Trophoblast cell (in vitro differentiated cells and primary cell): ENCODE measurements at regions not wholly inside any gene's neighbourhood (a gene's known extent, or its start where the extent isn't known, plus 50 kb on each side); places are given as distances from the start of the nearest gene placed in this dataset.

Experiments
- DNase-seq, 2 donors: peaks; one replicate each; pipeline ENCODE4 v3.0.0-alpha.2; 2016
- H2AFZ ChIP-seq: 2 replicates; pipeline ENCODE4 v1.6.1; 2013; ENCODE audit warnings: low read length, moderate library complexity, mild to moderate bottlenecking; ENCODE audit not compliant: insufficient read depth, poor library complexity
- H2AK5ac ChIP-seq: 2 replicates; pipeline ENCODE4 v1.6.1; 2013; ENCODE audit warnings: mild to moderate bottlenecking, low read length
- H2BK120ac ChIP-seq: 2 replicates; pipeline ENCODE4 v1.6.1; 2013; ENCODE audit warnings: low read length, mild to moderate bottlenecking, moderate library complexity; ENCODE audit not compliant: insufficient read depth, poor library complexity
- H2BK12ac ChIP-seq: 2 replicates; pipeline ENCODE4 v1.6.1; 2013; ENCODE audit warnings: mild to moderate bottlenecking, low read length, moderate library complexity
- H2BK5ac ChIP-seq: 2 replicates; pipeline ENCODE4 v1.6.1; 2013; ENCODE audit warnings: low read length, low read depth, moderate library complexity, mild to moderate bottlenecking; ENCODE audit not compliant: poor library complexity
- H3K14ac ChIP-seq: 2 replicates; pipeline ENCODE4 v1.6.1; 2013; ENCODE audit warnings: mild to moderate bottlenecking, low read length
- H3K18ac ChIP-seq: 2 replicates; pipeline ENCODE4 v1.6.1; 2013; ENCODE audit warnings: mild to moderate bottlenecking, low read length
- H3K23ac ChIP-seq: 2 replicates; pipeline ENCODE4 v1.6.1; 2013; ENCODE audit warnings: low read length
- H3K27ac ChIP-seq: 2 replicates; pipeline ENCODE4 v1.5.1; 2013; ENCODE audit warnings: low read depth, mild to moderate bottlenecking, inconsistent platforms, low read length, moderate library complexity
- H3K27me3 ChIP-seq: 2 replicates; pipeline ENCODE4 v1.6.1; 2013; ENCODE audit warnings: inconsistent platforms, mild to moderate bottlenecking, low read length, moderate library complexity; ENCODE audit not compliant: insufficient read depth
- H3K36me3 ChIP-seq, 2 experiments: 1 replicate in 1 of 2; 2 replicates in 1 of 2; pipeline ENCODE4 v1.6.1; 2013; ENCODE audit warnings: low read length in 2 of 2, mild to moderate bottlenecking in 2 of 2, moderate library complexity in 1 of 2; ENCODE audit not compliant: insufficient read depth in 2 of 2, control insufficient read depth in 1 of 2
- H3K4ac ChIP-seq: 2 replicates; pipeline ENCODE4 v1.6.1; 2013; ENCODE audit warnings: low read depth, mild to moderate bottlenecking, low read length, moderate library complexity
- H3K4me1 ChIP-seq, 2 experiments: 1 replicate in 1 of 2; 2 replicates in 1 of 2; pipeline ENCODE4 v1.6.1; 2013; ENCODE audit warnings: low read length in 2 of 2, mild to moderate bottlenecking in 2 of 2, moderate library complexity in 1 of 2; ENCODE audit not compliant: insufficient read depth in 2 of 2, control insufficient read depth in 1 of 2
- H3K4me2 ChIP-seq: 2 replicates; pipeline ENCODE4 v1.6.1; 2013; ENCODE audit warnings: inconsistent platforms, mild to moderate bottlenecking, low read length, moderate library complexity
- H3K4me3 ChIP-seq: 2 replicates; pipeline ENCODE4 v1.5.1; 2013; ENCODE audit warnings: mild to moderate bottlenecking, low read depth, low read length, inconsistent platforms
- H3K79me1 ChIP-seq: one replicate; pipeline ENCODE4 v1.6.1; 2013; ENCODE audit warnings: low read length
- H3K79me2 ChIP-seq: 2 replicates; pipeline ENCODE4 v1.6.1; 2013; ENCODE audit warnings: low read length, mild to moderate bottlenecking; ENCODE audit not compliant: control insufficient read depth, insufficient read depth, poor library complexity
- H3K9ac ChIP-seq: 2 replicates; pipeline ENCODE4 v1.6.1; 2013; ENCODE audit warnings: mild to moderate bottlenecking, low read length
- H3K9me3 ChIP-seq: 2 replicates; pipeline ENCODE4 v1.6.1; 2013; ENCODE audit warnings: low read depth, mild to moderate bottlenecking, control low read depth, inconsistent platforms, low read length; ENCODE audit not compliant: insufficient read depth
- H4K12ac ChIP-seq: 2 replicates; pipeline ENCODE4 v1.6.1; 2013; ENCODE audit warnings: low read depth, mild to moderate bottlenecking, low read length, moderate library complexity
- H4K8ac ChIP-seq: 2 replicates; pipeline ENCODE4 v1.6.1; 2013; ENCODE audit warnings: low read depth, mild to moderate bottlenecking, low read length, moderate library complexity
- H4K91ac ChIP-seq: one replicate; pipeline ENCODE4 v1.6.1; 2013; ENCODE audit warnings: low read depth, mild to moderate bottlenecking, low read length, moderate library complexity
- WGBS: extraction: QIAGEN DNeasy Blood & Tissue Kit; methylation state at CpG from one replicate; pipeline ENCODE4 v1.1.7; 2013; ENCODE audit warnings: missing lambda C conversion rate; ENCODE audit not compliant: insufficient read length, insufficient coverage; ENCODE audit errors: extremely low coverage; 5-methylcytosine and 5-hydroxymethylcytosine counted together

DNA sequence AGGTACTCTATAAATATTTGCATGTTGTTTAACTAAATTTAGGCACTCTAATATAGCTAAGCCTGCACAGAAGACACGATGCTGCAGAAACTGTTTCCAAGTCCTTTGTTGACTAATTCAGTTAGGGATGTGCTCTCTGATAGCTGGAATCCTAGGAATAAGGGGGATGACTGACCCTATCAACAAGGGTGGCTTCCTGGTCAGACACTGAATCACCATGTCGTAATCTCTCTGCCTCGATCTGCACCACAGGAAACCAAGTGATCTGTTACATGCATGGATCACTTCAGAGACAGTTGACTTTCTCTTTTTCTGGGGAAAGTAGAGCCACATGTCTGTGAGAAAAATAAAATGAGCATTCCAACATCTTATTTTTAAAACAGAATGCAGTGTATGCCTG, 169.1 kb downstream of the GUCY2F start:
- no peaks in the 10 kb centered on the region for H3K9me3 ChIP-seq
- H2AFZ ChIP-seq = no peak overlapping the region
- H3K23ac ChIP-seq = no peak overlapping the region
- no peaks in the 10 kb centered on the region for H3K27me3 ChIP-seq
- H2BK120ac ChIP-seq = no peak overlapping the region
- no peak for DNase-seq
- peaks cover 0 to 6% of the 10 kb centered on the region in 2 experiments for H3K4me1 ChIP-seq
- H4K91ac ChIP-seq = no peak overlapping the region
- H2AK5ac ChIP-seq = no peak overlapping the region
- no peak overlapping the region for H4K8ac ChIP-seq
- no peak overlapping the region for H3K27ac ChIP-seq
- H3K4me3 ChIP-seq = no peak overlapping the region
- H3K79me1 ChIP-seq = no peaks in the 10 kb centered on the region
- H3K18ac ChIP-seq = no peak overlapping the region
- no peak overlapping the region for H3K4ac ChIP-seq
- no peaks in the 10 kb centered on the region for H3K36me3 ChIP-seq
- H2BK5ac ChIP-seq = no peak overlapping the region
- H3K9ac ChIP-seq = no peak overlapping the region
- H3K14ac ChIP-seq = no peak overlapping the region
- H3K79me2 ChIP-seq = no peaks in the 10 kb centered on the region
- no peak overlapping the region for H3K4me2 ChIP-seq
- WGBS = no CpG with 5 or more reads among the region's 3 CpGs
- H4K12ac ChIP-seq = no peak overlapping the region
- no peak overlapping the region for H2BK12ac ChIP-seq

DNA sequence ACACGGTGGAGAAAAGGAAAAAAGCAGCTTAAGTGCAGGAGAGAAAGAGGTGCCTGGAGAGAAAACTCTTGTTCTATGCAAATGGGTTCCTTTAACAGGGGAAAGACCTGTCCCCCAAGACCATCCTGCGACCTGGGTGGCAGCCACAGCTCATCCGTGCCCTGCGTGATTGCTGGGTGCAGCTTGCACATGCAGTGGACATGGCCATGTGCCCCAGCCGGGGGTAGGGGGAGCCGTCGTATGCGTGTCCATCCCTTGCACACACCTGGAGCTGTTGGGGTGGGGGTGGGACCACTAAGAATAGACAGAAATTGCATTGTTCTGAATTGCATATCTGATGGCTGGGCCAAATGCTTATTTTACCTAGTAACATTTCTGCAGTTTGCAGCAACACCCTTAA, 171.9 kb downstream of the GUCY2F start:
- Histone ChIP-seq H3K27ac (no peak overlapping the region), H3K4me2 (no peak overlapping the region), H2BK12ac (no peak overlapping the region), H3K27me3 (no peaks in the 10 kb centered on the region), H4K91ac (no peak overlapping the region), H4K12ac (no peak overlapping the region), H2AFZ (no peak overlapping the region), H2BK120ac (no peak overlapping the region), H3K18ac (no peak overlapping the region), H3K4me1 (peaks cover 0 to 6% of the 10 kb centered on the region in 2 experiments), H3K23ac (no peak overlapping the region), H3K79me1 (no peaks in the 10 kb centered on the region), H3K36me3 (no peaks in the 10 kb centered on the region), H3K9me3 (no peaks in the 10 kb centered on the region), H3K4ac (no peak overlapping the region), H3K14ac (no peak overlapping the region), H3K4me3 (no peak overlapping the region), H3K79me2 (no peaks in the 10 kb centered on the region), H4K8ac (no peak overlapping the region), H2BK5ac (no peak overlapping the region), H2AK5ac (no peak overlapping the region), H3K9ac (no peak overlapping the region)
- no CpG with 5 or more reads among the region's 8 CpGs for WGBS
- no peak for DNase-seq

DNA sequence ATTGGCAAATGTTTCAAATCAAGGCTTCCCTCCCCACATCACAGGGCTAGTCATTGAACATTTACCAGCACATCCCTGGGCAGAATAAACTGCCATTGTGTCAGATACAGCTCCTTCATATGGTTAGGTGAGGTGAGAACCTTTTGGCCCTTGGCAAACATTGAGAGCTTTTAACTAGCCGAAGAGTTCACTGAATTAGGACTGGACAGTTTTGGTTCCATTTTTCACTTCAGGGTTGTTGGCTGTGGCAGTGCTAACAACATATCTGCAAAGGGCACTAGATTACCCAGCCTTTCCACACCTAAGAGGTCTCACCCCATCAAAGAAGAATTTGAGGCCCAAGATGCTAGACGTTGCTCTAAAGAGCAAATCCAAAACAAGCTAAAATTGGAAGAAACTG, 180.7 kb downstream of the GUCY2F start:
- no peaks in the 10 kb centered on the region for H3K79me2 ChIP-seq
- H3K4me1 ChIP-seq = no peaks in the 10 kb centered on the region
- no peak overlapping the region for H3K27ac ChIP-seq
- no peak overlapping the region for H4K91ac ChIP-seq
- H3K23ac ChIP-seq = no peak overlapping the region
- no peak overlapping the region for H3K4me2 ChIP-seq
- H3K14ac ChIP-seq = no peak overlapping the region
- H3K79me1 ChIP-seq = no peaks in the 10 kb centered on the region
- no peak for DNase-seq
- no peaks in the 10 kb centered on the region for H3K36me3 ChIP-seq
- no peak overlapping the region for H2BK5ac ChIP-seq
- no peak overlapping the region for H4K12ac ChIP-seq
- no peak overlapping the region for H4K8ac ChIP-seq
- H2AFZ ChIP-seq = no peak overlapping the region
- no peak overlapping the region for H3K18ac ChIP-seq
- no peaks in the 10 kb centered on the region for H3K27me3 ChIP-seq
- no peak overlapping the region for H3K9ac ChIP-seq
- H3K4me3 ChIP-seq = no peak overlapping the region
- H3K9me3 ChIP-seq = no peaks in the 10 kb centered on the region
- H2BK12ac ChIP-seq = no peak overlapping the region
- no peak overlapping the region for H3K4ac ChIP-seq
- no peak overlapping the region for H2AK5ac ChIP-seq
- WGBS = no CpG with 5 or more reads among the region's 2 CpGs
- H2BK120ac ChIP-seq = no peak overlapping the region

DNA sequence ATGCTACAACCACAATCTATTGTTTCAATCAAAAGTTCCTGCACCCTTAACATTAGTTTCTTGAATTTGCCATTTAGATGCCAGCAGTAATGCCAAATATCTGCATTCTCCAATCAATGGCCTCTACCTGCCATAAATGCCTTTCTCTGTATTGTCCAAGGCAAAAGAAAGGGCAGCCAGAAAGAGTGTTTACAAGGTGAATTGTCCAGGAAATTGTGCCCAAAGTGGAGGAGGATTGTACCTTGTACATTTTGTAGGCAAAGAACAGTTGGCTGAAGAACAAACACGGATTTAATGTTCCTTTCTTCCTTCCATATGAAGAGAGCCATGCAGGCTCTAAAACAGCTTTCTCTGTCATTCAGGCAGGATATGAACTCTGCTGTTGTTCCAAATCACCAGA, 181.5 kb downstream of the GUCY2F start:
- Histone ChIP-seq H3K79me1 (no peaks in the 10 kb centered on the region), H2AK5ac (no peak overlapping the region), H3K4me1 (no peaks in the 10 kb centered on the region), H3K4me3 (no peak overlapping the region), H2BK12ac (no peak overlapping the region), H2AFZ (no peak overlapping the region), H3K36me3 (no peaks in the 10 kb centered on the region), H3K4me2 (no peak overlapping the region), H3K4ac (no peak overlapping the region), H3K14ac (no peak overlapping the region), H2BK120ac (no peak overlapping the region), H4K8ac (no peak overlapping the region), H3K27me3 (no peaks in the 10 kb centered on the region), H3K9me3 (no peaks in the 10 kb centered on the region), H4K12ac (no peak overlapping the region), H3K27ac (no peak overlapping the region), H3K23ac (no peak overlapping the region), H3K18ac (no peak overlapping the region), H3K79me2 (no peaks in the 10 kb centered on the region), H2BK5ac (no peak overlapping the region), H3K9ac (no peak overlapping the region), H4K91ac (no peak overlapping the region)
- no peak for DNase-seq
- WGBS = no CpG with 5 or more reads among the region's 1 CpG
